ENCODE measurements at regions not wholly inside any gene's neighbourhood (a gene's known extent, or its start where the extent isn't known, plus 50 kb on each side); places are given as distances from the start of the nearest gene placed in this dataset.
"Not testable (repeated sequence)": the region's sequence is repeated elsewhere in the genome, so short reads cannot be mapped to it uniquely, and the experiment has no call there.

GRCh38 chr2:242070726-242071125, 201.2 kb downstream of the RTP5 start:
- DNase-seq (ENCODE audit: low read depth) = not testable (repeated sequence)

- not testable (repeated sequence) for DNase-seq (ENCODE audit: low read depth)
Observed at GRCh38 chr2:242071377-242071776, 201.8 kb downstream of the RTP5 start.

- DNase-seq (ENCODE audit: low read depth) = not testable (repeated sequence)
Observed at GRCh38 chr2:242071936-242072335, 202.4 kb downstream of the RTP5 start.

- DNase-seq (ENCODE audit: low read depth) = peak; percentile 48
Observed at GRCh38 chr2:242075168-242075567, 205.6 kb downstream of the RTP5 start.

- no peak for DNase-seq (ENCODE audit: low read depth)
Observed at GRCh38 chr2:242075696-242076095, 206.2 kb downstream of the RTP5 start.

GRCh38 chr2:242076184-242076583, 206.7 kb downstream of the RTP5 start:
- not testable (repeated sequence) for DNase-seq (ENCODE audit: low read depth)

GRCh38 chr2:242078426-242078825, 208.9 kb downstream of the RTP5 start:
- not testable (repeated sequence) for DNase-seq (ENCODE audit: low read depth)

GRCh38 chr2:242079792-242080191, 210.3 kb downstream of the RTP5 start:
- DNase-seq (ENCODE audit: low read depth) = not testable (repeated sequence)

GRCh38 chr2:242080575-242081214, 211.2 kb downstream of the RTP5 start:
- not testable (repeated sequence) for DNase-seq (ENCODE audit: low read depth)

GRCh38 chr2:242084034-242084433, 214.5 kb downstream of the RTP5 start:
- DNase-seq (ENCODE audit: low read depth) = not testable (repeated sequence)

GRCh38 chr2:242085024-242085674, 215.6 kb downstream of the RTP5 start:
- not testable (repeated sequence) for DNase-seq (ENCODE audit: low read depth)

- no peak for DNase-seq (ENCODE audit: low read depth)
Observed at GRCh38 chr2:242085941-242086621, 216.6 kb downstream of the RTP5 start.

GRCh38 chr2:242088044-242088443, 218.5 kb downstream of the RTP5 start:
- DNase-seq (ENCODE audit: low read depth) = not testable (repeated sequence)

- DNase-seq (ENCODE audit: low read depth) = peak; percentile 17
Observed at GRCh38 chr2:242088471-242089212, 219.1 kb downstream of the RTP5 start.

GRCh38 chr2:242089213-242089549, 219.7 kb downstream of the RTP5 start:
- DNase-seq (ENCODE audit: low read depth) = not testable (repeated sequence)

GRCh38 chr2:242097278-242097677, 227.7 kb downstream of the RTP5 start:
- DNase-seq (ENCODE audit: low read depth) = not testable (repeated sequence)

- no peak for DNase-seq (ENCODE audit: low read depth)
Observed at GRCh38 chr2:242098034-242098433, 228.5 kb downstream of the RTP5 start.

- DNase-seq (ENCODE audit: low read depth) = no peak
Observed at GRCh38 chr2:242098445-242099128, 229.1 kb downstream of the RTP5 start.

GRCh38 chr2:242103093-242103492, 233.6 kb downstream of the RTP5 start:
- DNase-seq (ENCODE audit: low read depth) = not testable (repeated sequence)

GRCh38 chr2:242104202-242104956, 234.8 kb downstream of the RTP5 start:
- DNase-seq (ENCODE audit: low read depth) = not testable (repeated sequence)

GRCh38 chr2:242107065-242107464, 237.5 kb downstream of the RTP5 start:
- not testable (repeated sequence) for DNase-seq (ENCODE audit: low read depth)

All from GM04503 (cell line).